NOMO-1 treated with DMSO at 0.1 percent for 48 hours (cell line): ENCODE measurements at regions not wholly inside any gene's neighbourhood (a gene's known extent, or its start where the extent isn't known, plus 50 kb on each side); places are given as distances from the start of the nearest gene placed in this dataset.
"Not testable (repeated sequence)": the region's sequence is repeated elsewhere in the genome, so short reads cannot be mapped to it uniquely, and the experiment has no call there.

Experiments used
- DNase-seq: peaks from one replicate; lab custom pipeline; 2025; ENCODE audit not compliant: unreplicated experiment; lab: John Stamatoyannopoulos, UW

DNA sequence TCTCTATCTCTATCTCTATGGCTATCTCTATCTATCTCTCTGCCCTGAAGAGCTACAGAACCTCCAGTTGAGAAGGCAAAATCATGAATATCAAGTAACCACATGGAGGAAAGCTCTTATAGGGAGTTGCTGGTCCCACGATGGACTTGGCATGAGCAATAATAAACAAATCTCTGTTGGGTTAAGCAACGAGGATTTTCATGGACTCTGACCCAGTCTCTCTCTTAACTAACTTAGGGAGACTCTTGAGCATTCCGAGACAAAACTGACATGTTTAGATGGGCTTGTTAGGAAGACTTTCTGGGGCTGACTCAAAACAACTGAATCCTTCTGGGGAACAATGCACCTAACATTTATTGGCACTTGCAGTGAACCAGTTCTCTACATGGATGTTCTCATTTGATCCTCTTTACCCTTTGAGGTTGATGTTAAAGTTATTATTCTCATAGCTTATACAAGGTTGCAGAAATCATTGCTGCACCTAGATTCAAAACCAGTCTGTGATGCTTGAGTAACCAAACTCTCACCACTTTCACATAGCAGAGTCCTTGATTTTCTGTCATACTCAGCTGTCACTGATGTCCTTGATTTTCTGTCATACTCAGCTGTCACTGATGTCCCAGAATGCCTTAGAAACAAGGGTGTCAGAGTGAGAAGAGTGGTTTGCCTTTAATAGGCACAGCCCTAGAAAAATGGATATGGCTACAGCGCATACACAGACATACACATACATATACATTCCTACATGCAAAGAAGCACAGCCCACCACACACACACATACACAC, 354.6 kb upstream of the MAF start:
- no peak for DNase-seq

- no peak for DNase-seq
Observed at GRCh38 chr16:79950932-79951719, 350.6 kb upstream of the MAF start.

DNA sequence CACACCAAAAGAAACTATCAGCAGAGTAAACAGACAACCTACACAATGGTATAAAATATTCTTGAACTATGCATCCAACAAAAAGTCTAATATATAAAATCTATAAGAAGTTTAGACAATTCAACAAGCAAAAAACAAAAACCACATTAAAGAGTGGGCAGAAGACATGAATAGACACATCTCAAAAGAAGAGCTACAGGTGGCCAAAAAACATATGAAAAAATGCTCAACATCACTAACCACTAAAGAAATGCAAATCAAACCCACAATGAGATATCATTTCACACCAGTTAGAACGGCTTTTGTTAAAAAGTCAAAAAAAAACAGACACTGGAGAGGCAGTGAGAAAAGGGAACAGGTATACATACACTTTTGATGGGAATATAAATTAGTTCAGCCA, 348.9 kb upstream of the MAF start:
- no peak for DNase-seq

GRCh38 chr16:79947771-79948170, 347.2 kb upstream of the MAF start:
- no peak for DNase-seq

GRCh38 chr16:79946252-79946651, 345.7 kb upstream of the MAF start:
- no peak for DNase-seq

GRCh38 chr16:79943736-79944135, 343.2 kb upstream of the MAF start:
- no peak for DNase-seq

DNA sequence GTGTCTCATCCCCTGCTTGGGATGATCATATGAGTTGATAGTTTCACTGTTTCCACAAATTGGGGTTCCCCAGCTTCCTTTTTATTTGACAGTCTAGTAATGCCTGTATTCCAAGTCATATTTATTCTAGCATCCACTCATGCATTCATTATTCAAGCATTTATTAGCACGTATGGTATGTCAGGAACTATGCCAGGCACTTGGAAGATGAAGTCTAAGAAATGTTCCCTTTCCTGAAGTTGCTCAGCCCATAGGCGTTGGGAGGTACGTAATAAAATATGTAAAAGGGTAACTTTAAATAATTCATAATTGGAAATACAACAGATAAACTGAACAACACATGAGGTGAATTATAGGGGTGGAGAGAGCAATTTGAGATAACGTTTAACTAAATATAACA, 338.0 kb upstream of the MAF start:
- DNase-seq: no peak

GRCh38 chr16:79937671-79938070, 337.1 kb upstream of the MAF start:
- DNase-seq: not testable (repeated sequence)

- no peak for DNase-seq
Observed at GRCh38 chr16:79933603-79934002, 333.1 kb upstream of the MAF start.

DNA sequence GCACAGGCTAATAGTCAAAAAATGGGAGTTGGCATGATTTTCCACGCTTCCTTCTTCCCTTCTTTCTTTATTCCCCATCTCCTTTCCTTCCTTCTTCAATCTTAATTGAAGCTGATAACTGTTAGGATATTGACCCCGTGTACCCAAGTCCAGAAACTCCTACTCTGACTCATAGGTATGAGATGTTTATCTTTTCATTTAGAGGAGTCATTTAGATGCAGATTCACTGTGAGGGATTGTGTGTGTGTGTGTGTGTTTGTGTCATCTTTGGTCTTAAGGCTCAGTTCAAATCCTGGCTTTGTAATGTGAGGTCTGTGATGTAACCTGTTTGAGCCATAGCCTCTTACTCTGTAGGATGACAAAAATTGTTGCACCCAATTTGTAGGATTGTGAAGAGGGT, 332.0 kb upstream of the MAF start:
- DNase-seq: no peak

DNA sequence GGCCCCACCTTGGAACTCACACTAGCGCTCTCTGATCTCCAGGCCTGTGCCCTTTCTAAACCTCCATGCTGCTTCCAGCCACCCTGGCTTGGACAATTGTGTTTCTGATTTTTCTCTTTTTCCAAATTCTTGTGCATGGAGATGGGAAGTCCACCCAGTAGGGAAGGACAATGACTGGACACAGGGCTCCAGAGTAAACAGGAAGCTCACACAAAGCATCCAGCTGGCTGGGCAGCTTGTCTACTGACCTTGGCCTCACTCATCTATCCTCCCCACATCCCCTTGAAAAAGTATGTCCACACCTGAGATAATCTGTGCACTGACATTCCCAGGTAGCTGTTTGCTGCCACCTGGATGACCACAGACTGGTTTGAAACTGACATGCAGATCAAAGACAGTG, 331.2 kb upstream of the MAF start:
- DNase-seq: no peak

DNA sequence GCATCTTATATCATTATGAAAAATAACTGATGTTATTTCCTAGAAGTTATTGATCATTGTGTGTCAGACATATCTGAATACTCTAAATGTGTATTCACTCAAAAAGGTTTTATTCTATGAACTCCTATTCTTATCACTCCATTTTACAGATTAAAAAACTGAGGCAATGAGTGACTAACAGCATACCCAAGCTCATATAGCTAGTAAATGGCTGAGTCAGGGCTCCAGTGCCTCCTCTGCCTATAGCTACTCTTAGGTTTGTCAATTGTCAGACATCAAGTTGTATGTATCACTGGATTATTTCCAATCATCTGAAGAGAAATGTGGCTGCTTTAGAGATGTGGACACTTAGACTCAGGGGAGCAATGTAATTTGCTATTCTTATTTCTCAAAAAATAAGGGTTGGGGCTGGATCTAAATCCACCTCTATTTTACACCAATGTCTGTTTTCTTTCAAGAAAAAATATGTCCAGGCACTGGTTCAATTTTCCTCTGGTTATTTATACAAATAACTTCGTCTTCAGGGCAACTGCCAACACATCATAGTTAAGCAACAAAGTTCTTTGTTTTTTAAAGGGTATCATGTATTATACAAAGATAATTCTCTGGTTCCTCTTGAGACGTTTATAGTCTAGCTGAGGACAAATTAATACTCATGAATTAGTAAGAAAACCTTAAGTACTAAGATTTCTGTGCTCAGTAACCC, 328.9 kb upstream of the MAF start:
- DNase-seq: no peak

- no peak for DNase-seq
Observed at GRCh38 chr16:79928142-79928873, 327.8 kb upstream of the MAF start.

GRCh38 chr16:79926451-79927205, 326.1 kb upstream of the MAF start:
- DNase-seq: no peak

DNA sequence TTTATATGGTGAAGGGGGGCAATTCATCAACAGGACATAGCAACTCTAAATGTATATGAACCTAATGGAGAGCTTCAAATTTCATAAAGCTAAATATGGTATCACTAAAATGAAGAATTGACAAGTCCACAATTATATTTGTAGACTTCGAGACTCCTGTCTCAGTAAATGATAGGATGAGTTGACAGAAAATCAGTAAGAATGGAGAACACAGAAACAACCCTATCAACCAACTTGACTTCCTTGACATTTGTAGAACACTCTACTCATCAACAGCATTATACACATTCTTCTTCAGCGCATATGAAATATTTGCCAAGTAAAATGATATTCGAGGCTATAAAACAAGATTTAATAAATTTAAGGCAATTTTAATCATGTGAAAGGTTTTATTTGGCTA, 322.9 kb upstream of the MAF start:
- DNase-seq: no peak

DNA sequence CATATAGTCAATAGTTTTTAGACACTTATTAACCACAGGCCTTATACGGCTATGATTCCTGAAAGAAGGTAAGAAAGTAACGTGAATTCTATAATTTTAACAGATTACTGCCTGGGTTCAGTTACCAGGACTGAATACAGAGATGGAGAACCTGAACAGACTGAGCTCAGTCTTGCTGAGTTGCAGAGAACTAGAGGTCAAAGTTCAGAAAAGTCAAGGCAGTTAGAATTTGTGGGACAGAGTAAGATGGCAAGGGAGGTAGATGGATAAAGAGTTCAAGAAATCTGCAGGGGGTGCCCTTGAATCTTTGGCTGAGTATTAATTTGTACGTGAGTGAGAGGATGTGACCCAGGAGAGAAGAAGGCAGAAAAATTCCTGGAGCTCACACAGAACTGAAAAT, 320.1 kb upstream of the MAF start:
- DNase-seq: no peak

DNA sequence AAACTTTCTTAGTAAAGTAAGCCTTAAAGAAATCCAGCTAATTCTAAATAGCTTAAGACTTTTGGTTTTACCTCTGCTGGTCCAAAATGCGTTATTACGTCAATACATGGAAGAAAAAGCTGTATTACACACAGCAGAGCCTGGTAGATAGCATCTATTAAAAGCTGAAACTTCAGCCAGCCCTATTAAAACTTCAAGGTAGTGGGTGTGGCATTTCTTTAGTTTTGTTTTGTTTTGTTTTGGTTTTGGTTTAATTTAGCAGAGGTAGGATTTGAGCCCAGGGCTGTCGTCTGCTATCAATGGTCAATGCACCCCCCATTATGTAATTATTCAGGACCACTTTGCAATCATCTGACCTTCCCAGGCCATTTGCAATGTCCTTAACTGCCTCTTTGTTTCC, 318.4 kb upstream of the MAF start:
- no peak for DNase-seq

GRCh38 chr16:79915761-79916160, 315.2 kb upstream of the MAF start:
- DNase-seq: no peak

GRCh38 chr16:79914961-79915720, 314.6 kb upstream of the MAF start:
- no peak for DNase-seq
